H1 (cell line): ENCODE measurements at regions not wholly inside any gene's neighbourhood (a gene's known extent, or its start where the extent isn't known, plus 50 kb on each side); places are given as distances from the start of the nearest gene placed in this dataset.

ENCODE experiments used
- CEBPB ChIP-seq: IDR thresholded peaks from 2 replicates; pipeline ENCODE4 v1.6.1; 2012; ENCODE audit warnings: low read depth, low read length
- CHD2 ChIP-seq: IDR thresholded peaks from 2 replicates; pipeline ENCODE4 v1.6.1; 2012; ENCODE audit warnings: low read length, improper control_type of control experiment
- CTCF ChIP-seq, 3 experiments: IDR thresholded peaks; 1 replicate in 2 of 3; 2 replicates in 1 of 3; pipeline versions ENCODE4 v1.5.1 to v1.6.1; 2011; ENCODE audit warnings: low read length in 3 of 3, mild to moderate bottlenecking in 3 of 3, inconsistent platforms in 2 of 3, low read depth in 1 of 3, moderate library complexity in 1 of 3; ENCODE audit not compliant: insufficient read depth in 1 of 3; ENCODE audit errors: control extremely low read depth in 1 of 3

- TF ChIP-seq CTCF (IDR thresholded peaks at IDR 0.05; ENCODE audit: control extremely low read depth in 1 of 3, insufficient read depth in 1 of 3, low read depth in 1 of 3, low read length in 3 of 3) (no peak), CEBPB (no peak), CHD2 (no peak)
Observed at GRCh38 chr5:125424402-125425141, 678.1 kb upstream of the ZNF608 start.
